H9 (cell line): ENCODE measurements at regions not wholly inside any gene's neighbourhood (a gene's known extent, or its start where the extent isn't known, plus 50 kb on each side); places are given as distances from the start of the nearest gene placed in this dataset.
"Not testable (repeated sequence)": the region's sequence is repeated elsewhere in the genome, so short reads cannot be mapped to it uniquely, and the experiment has no call there.

Experiments used
- DNase-seq: peaks from one replicate; pipeline ENCODE4 v3.0.0-alpha.2; 2017
- H2AFZ ChIP-seq: one replicate; pipeline ENCODE4 v1.6.1; 2013; ENCODE audit warnings: mild to moderate bottlenecking, low read length, control low read depth, moderate library complexity
- H2AK5ac ChIP-seq: 2 replicates; pipeline ENCODE4 v1.6.1; 2013; ENCODE audit warnings: low read length, control low read depth, mixed read lengths; ENCODE audit not compliant: insufficient read length
- H2BK120ac ChIP-seq: one replicate; pipeline ENCODE4 v1.6.1; 2013; ENCODE audit warnings: low read depth, mild to moderate bottlenecking, low read length, control low read depth, inconsistent platforms; ENCODE audit not compliant: poor library complexity, severe bottlenecking
- H2BK12ac ChIP-seq: 2 replicates; pipeline ENCODE4 v1.6.1; 2013; ENCODE audit warnings: low read length, control low read depth, mixed read lengths, low read depth; ENCODE audit not compliant: insufficient read length
- H2BK15ac ChIP-seq: 2 replicates; pipeline ENCODE4 v1.6.1; 2013; ENCODE audit warnings: low read depth, low read length, control low read depth
- H2BK20ac ChIP-seq: one replicate; pipeline ENCODE4 v1.6.1; 2013; ENCODE audit warnings: low read depth, mild to moderate bottlenecking, low read length, control low read depth, inconsistent platforms; ENCODE audit not compliant: poor library complexity, severe bottlenecking
- H2BK5ac ChIP-seq: 2 replicates; pipeline ENCODE4 v1.6.1; 2013; ENCODE audit warnings: low read length, control low read depth, mixed read lengths; ENCODE audit not compliant: insufficient read length
- H3K14ac ChIP-seq: 2 replicates; pipeline ENCODE4 v1.6.1; 2013; ENCODE audit warnings: low read length, control low read depth; ENCODE audit not compliant: insufficient read depth
- H3K18ac ChIP-seq: 2 replicates; pipeline ENCODE4 v1.6.1; 2013; ENCODE audit warnings: low read depth, mild to moderate bottlenecking, mixed read lengths, low read length, control low read depth; ENCODE audit not compliant: insufficient read length
- H3K23ac ChIP-seq: 2 replicates; pipeline ENCODE4 v1.6.1; 2013; ENCODE audit warnings: low read length, control low read depth, mixed read lengths, low read depth; ENCODE audit not compliant: insufficient read length
- H3K23me2 ChIP-seq: 2 replicates; pipeline ENCODE4 v1.6.1; 2013; ENCODE audit warnings: low read depth, mild to moderate bottlenecking, mixed read lengths, low read length, control low read depth; ENCODE audit not compliant: insufficient read length, poor library complexity, severe bottlenecking
- H3K27ac ChIP-seq: 2 replicates; pipeline ENCODE4 v1.5.1; 2013; ENCODE audit warnings: low read length, control low read depth, mixed read lengths, low read depth; ENCODE audit not compliant: insufficient read length
- H3K27me3 ChIP-seq: 2 replicates; pipeline ENCODE4 v1.6.1; 2013; ENCODE audit warnings: low read length, control low read depth, inconsistent platforms; ENCODE audit not compliant: insufficient read depth
- H3K4ac ChIP-seq: 2 replicates; pipeline ENCODE4 v1.6.1; 2013; ENCODE audit warnings: low read depth, mild to moderate bottlenecking, control low read depth, inconsistent platforms, low read length, moderate library complexity
- H3K4me1 ChIP-seq: 2 replicates; pipeline ENCODE4 v1.6.1; 2013; ENCODE audit warnings: low read length, control low read depth, inconsistent platforms; ENCODE audit not compliant: insufficient read depth
- H3K4me2 ChIP-seq: 2 replicates; pipeline ENCODE4 v1.6.1; 2013; ENCODE audit warnings: low read length, control low read depth, mixed read lengths; ENCODE audit not compliant: insufficient read length, insufficient read depth
- H3K56ac ChIP-seq: 2 replicates; pipeline ENCODE4 v1.6.1; 2013; ENCODE audit warnings: low read depth, mild to moderate bottlenecking, mixed read lengths, low read length, control low read depth; ENCODE audit not compliant: insufficient read length
- H3K79me1 ChIP-seq: 2 replicates; pipeline ENCODE4 v1.6.1; 2013; ENCODE audit warnings: low read depth, mild to moderate bottlenecking, moderate library complexity, low read length, control low read depth, inconsistent platforms; ENCODE audit not compliant: insufficient read depth, poor library complexity, severe bottlenecking
- H3K79me2 ChIP-seq: 2 replicates; pipeline ENCODE4 v1.6.1; 2013; ENCODE audit warnings: low read length, control low read depth, inconsistent platforms; ENCODE audit not compliant: insufficient read depth
- H3K9ac ChIP-seq: 2 replicates; pipeline ENCODE4 v1.6.1; 2013; ENCODE audit warnings: low read length, control low read depth, mixed read lengths; ENCODE audit not compliant: insufficient read length; ENCODE audit errors: extremely low read depth
- H3K9me3 ChIP-seq: one replicate; pipeline ENCODE4 v1.6.1; 2013; ENCODE audit warnings: low read depth, low read length, inconsistent platforms; ENCODE audit not compliant: control insufficient read depth
- H3T11ph ChIP-seq: one replicate; pipeline ENCODE4 v1.6.1; 2013; ENCODE audit warnings: mild to moderate bottlenecking, low read length, control low read depth, inconsistent platforms
- H4K20me1 ChIP-seq: one replicate; pipeline ENCODE4 v1.6.1; 2013; ENCODE audit not compliant: control insufficient read depth, insufficient read length, insufficient read depth
- H4K5ac ChIP-seq: 2 replicates; pipeline ENCODE4 v1.6.1; 2013; ENCODE audit warnings: low read depth, mild to moderate bottlenecking, mixed read lengths, low read length, control low read depth; ENCODE audit not compliant: insufficient read length
- H4K8ac ChIP-seq: replicated peaks from 2 replicates; pipeline ENCODE4 v1.6.1; 2013; ENCODE audit warnings: low read length, control low read depth, mixed read lengths, low read depth; ENCODE audit not compliant: insufficient read length
- H4K91ac ChIP-seq: 2 replicates; pipeline ENCODE4 v1.6.1; 2013; ENCODE audit warnings: low read depth, mild to moderate bottlenecking, moderate library complexity, mixed read lengths, low read length, control low read depth; ENCODE audit not compliant: insufficient read length
- H3K27ac Mint-ChIP-seq, 3 experiments: 2 replicates in 2 of 3; 3 replicates in 1 of 3; pipeline ENCODE4 v1.8.0; 2020 to 2021; ENCODE audit warnings: mixed read lengths in 3 of 3, mild to moderate bottlenecking in 1 of 3, moderate library complexity in 1 of 3
- H3K27me3 Mint-ChIP-seq: 2 replicates; pipeline ENCODE4 v1.8.0; 2021; ENCODE audit warnings: low read depth, mild to moderate bottlenecking, moderate library complexity, mixed read lengths
- H3K36me3 Mint-ChIP-seq, 3 experiments: 2 replicates in 2 of 3; 3 replicates in 1 of 3; pipeline ENCODE4 v1.8.0; 2020 to 2021; ENCODE audit warnings: low read depth in 3 of 3, mixed read lengths in 3 of 3; ENCODE audit not compliant: insufficient read depth in 1 of 3
- H3K4me1 Mint-ChIP-seq, 2 experiments: 2 replicates each; pipeline ENCODE4 v1.8.0; 2020; ENCODE audit warnings: mixed read lengths in 2 of 2
- H3K4me3 Mint-ChIP-seq, 2 experiments: 2 replicates in 1 of 2; 3 replicates in 1 of 2; pipeline ENCODE4 v1.8.0; 2020 to 2021; ENCODE audit warnings: mild to moderate bottlenecking in 2 of 2, mixed read lengths in 2 of 2, moderate library complexity in 1 of 2
- H3K9me3 Mint-ChIP-seq, 2 experiments: 2 replicates in 1 of 2; 3 replicates in 1 of 2; pipeline ENCODE4 v1.8.0; 2020; ENCODE audit warnings: mild to moderate bottlenecking in 2 of 2, mixed read lengths in 2 of 2, moderate library complexity in 1 of 2
- CTCF ChIP-seq: fragments of 200-600 bp; sonication (generic); conservative IDR thresholded peaks from 3 replicates; pipeline ENCODE4 v1.8.0; 2021; ENCODE audit warnings: antibody characterized with exemption, mild to moderate bottlenecking
- WGBS: extraction: QIAGEN DNeasy Blood & Tissue Kit; methylation state at CpG from one replicate; pipeline ENCODE4 v1.1.7; 2013; ENCODE audit warnings: missing lambda C conversion rate, low lambda C conversion rate, mixed read lengths; ENCODE audit not compliant: insufficient read length; ENCODE audit errors: extremely low coverage; 5-methylcytosine and 5-hydroxymethylcytosine counted together

DNA sequence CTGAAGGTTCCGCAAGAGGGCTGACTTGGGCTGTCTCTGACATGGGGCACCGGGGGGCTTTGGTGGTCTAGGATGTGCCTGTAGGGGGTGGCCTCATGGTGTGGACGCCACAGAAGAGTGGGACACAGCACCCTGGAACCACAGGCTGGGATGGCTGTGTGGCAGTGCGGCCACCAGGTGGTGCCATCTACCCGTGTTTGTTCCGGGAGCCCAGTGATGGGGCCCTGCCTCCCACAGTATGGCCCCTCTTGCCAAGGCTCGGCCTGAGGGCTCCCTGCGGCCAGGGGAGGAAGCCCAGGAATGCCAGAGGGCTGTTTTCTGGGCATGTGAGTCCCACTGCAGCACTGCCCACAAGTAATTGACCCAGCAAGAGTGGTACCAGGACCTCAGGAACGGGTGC, 180.2 kb upstream of the AKAP13 start:
- H3K4me1 ChIP-seq, H3T11ph ChIP-seq, H3K27me3 Mint-ChIP-seq, H4K20me1 ChIP-seq, H3K9me3 Mint-ChIP-seq, H4K8ac ChIP-seq, H2AFZ ChIP-seq, H3K4me3 Mint-ChIP-seq, H2BK15ac ChIP-seq, H3K36me3 Mint-ChIP-seq, H2BK120ac ChIP-seq, H3K56ac ChIP-seq, DNase-seq, H4K91ac ChIP-seq, H3K27ac Mint-ChIP-seq, H2BK12ac ChIP-seq, H4K5ac ChIP-seq, H3K9ac ChIP-seq, H3K23me2 ChIP-seq, H2AK5ac ChIP-seq, H3K27me3 ChIP-seq, H3K27ac ChIP-seq, H2BK20ac ChIP-seq, H3K4ac ChIP-seq, H2BK5ac ChIP-seq, H3K14ac ChIP-seq, H3K9me3 ChIP-seq, H3K79me2 ChIP-seq, H3K79me1 ChIP-seq, H3K18ac ChIP-seq, H3K23ac ChIP-seq, H3K4me2 ChIP-seq, H3K4me1 Mint-ChIP-seq: not testable (repeated sequence)
- 0 out of 3 replicates have a peak, but pooled peaks have one; percentile 10 for TF ChIP-seq CTCF
- no CpG with 5 or more reads among the region's 9 CpGs for WGBS

DNA sequence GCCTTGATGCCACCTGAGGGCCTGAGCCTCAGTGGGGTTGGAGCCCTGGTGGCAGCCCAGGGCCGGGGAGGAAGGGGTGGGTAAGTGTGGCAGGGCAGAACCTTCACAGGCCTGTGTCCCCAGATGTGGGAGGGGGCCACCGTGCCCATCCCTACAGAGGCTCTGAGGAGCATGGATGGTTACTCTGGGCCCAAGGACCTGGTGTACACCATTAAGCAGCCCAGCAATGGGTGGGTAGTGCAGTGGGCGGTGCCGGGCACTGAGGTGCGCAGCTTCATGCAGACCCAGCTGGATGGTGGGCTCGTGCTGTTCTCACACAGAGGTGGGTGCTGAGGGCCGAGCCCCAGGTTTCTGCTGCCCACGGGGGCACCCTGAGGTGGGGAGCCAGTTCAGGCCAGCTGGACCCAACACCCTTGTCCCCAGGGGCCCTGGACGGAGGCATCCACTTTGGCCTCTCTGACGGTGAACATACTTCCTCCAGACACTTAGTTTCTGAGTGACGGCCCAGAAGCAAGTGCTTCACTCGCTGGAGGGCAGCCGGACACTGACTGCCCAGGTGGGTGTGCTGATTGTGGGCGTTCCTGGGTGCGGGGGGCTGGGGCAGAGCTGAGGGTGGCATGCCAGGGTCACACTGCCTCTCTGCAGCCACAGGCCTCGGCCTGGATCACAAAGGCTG, 179.1 kb upstream of the AKAP13 start:
- H2BK20ac ChIP-seq, H3K23ac ChIP-seq, H3K27me3 Mint-ChIP-seq, H3K9ac ChIP-seq, H4K8ac ChIP-seq, H4K20me1 ChIP-seq, H3K4me3 Mint-ChIP-seq, H3T11ph ChIP-seq, H3K9me3 ChIP-seq, H3K36me3 Mint-ChIP-seq, H3K4ac ChIP-seq, H3K14ac ChIP-seq, H3K27me3 ChIP-seq, H3K27ac ChIP-seq, H3K27ac Mint-ChIP-seq, DNase-seq, H4K91ac ChIP-seq, H3K56ac ChIP-seq, H2BK15ac ChIP-seq, H2AFZ ChIP-seq, H3K4me1 Mint-ChIP-seq, H3K23me2 ChIP-seq, H2BK12ac ChIP-seq, H3K79me2 ChIP-seq, H3K9me3 Mint-ChIP-seq, H3K79me1 ChIP-seq, H3K18ac ChIP-seq, H2AK5ac ChIP-seq, H2BK120ac ChIP-seq, H3K4me1 ChIP-seq, H2BK5ac ChIP-seq, H3K4me2 ChIP-seq, H4K5ac ChIP-seq: not testable (repeated sequence)
- no CpG with 5 or more reads among the region's 16 CpGs for WGBS
